SIG-M5 treated with dmso at 0.1 percent for 504 hours (cell line): ENCODE measurements at regions not wholly inside any gene's neighbourhood (a gene's known extent, or its start where the extent isn't known, plus 50 kb on each side); places are given as distances from the start of the nearest gene placed in this dataset.

Source experiments
- DNase-seq: peaks from one replicate; lab custom pipeline; 2025; ENCODE audit not compliant: unreplicated experiment; lab: John Stamatoyannopoulos, UW

DNA sequence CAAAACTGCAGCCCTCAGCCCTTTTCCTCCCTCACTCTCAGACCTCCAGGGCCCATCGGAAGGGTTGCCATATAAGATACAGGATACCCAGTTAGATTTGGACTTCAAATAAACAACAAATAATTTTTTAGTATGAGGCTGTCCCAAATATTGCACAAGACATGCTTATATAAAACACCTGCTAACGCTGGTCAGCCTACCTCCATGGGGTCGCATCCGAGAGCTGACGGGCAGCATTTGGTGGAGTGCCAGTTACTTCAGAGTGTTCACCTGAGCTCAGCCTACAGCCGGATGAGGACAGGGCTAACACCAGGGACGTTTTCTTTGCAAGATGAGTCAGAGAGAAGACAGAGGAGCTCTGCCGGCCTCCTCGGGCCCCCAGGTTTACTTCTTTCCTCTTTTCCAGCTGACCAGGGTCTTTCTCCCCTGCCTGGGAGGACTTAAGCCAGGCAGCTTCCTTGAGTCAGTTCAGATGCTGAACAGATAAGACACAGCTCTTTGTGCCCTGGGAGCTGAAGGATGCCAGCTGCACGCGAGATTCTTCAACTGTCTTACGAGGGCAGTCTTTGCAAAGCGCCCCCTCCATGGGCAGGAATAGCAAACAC, 141.2 kb upstream of the KCNG1 start:
- DNase-seq, result no peak

- no peak for DNase-seq
Measured at GRCh38 chr20:51162015-51162414, 139.1 kb upstream of the KCNG1 start.

DNA sequence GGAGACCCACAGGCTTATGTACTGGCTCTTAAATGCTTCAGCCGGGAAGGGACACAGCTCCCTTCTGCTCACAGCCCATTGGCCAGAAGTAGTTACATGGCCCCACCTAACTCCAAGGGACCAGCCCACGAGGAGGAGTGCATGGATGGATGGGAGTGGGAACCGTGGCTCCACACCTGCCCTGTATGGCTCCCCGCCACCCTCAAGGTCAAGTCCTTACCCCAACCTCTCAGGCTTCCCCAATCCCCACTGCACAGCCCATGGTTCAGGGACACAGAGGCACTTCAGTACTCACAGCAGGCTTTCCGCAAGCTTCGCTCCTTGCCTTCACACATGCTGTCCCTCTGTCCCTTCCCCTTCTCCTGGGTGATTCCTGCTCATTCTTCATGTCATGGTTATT, 137.9 kb upstream of the KCNG1 start:
- no peak for DNase-seq

- DNase-seq, result no peak
Measured at GRCh38 chr20:51159981-51160380, 137.1 kb upstream of the KCNG1 start.

DNA sequence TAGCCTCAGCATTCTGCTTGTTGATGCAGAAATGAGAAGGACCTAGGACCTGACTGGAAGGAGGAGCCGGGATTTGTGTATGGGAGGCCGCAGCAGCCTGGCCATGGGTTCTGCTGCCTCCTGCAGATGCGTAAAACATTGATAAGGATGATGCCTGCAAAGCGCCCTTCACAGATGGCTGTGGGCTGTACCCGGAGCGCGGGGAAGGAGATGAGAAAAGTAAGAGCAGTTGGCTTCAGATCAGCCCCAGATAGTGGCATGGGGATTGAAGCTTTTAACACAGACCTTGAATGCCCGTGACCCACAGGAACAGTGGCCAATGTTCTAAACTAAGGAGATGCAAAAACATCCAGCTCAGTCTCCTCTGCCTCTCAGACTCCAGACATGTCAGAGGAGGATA, 136.4 kb upstream of the KCNG1 start:
- no peak for DNase-seq

DNA sequence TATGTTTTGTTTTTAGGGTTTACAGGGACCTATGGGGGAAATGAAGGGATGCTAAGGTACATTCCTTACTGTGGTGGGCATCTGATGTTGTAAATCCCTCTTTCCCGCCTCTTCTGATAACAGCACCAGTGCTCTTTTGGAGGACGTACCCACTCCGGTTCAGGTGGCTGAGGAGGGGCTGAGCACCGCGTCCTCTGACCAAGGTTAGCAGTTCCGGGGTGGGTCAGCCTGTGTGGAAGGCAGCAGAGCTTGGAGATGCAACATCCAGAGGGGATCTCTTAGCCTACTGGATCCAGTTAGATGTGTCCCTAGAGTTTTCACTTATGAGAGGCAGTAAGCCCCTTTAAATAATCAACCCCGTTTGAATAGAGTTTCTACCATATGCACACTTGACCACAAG, 135.3 kb upstream of the KCNG1 start:
- DNase-seq, result no peak

DNA sequence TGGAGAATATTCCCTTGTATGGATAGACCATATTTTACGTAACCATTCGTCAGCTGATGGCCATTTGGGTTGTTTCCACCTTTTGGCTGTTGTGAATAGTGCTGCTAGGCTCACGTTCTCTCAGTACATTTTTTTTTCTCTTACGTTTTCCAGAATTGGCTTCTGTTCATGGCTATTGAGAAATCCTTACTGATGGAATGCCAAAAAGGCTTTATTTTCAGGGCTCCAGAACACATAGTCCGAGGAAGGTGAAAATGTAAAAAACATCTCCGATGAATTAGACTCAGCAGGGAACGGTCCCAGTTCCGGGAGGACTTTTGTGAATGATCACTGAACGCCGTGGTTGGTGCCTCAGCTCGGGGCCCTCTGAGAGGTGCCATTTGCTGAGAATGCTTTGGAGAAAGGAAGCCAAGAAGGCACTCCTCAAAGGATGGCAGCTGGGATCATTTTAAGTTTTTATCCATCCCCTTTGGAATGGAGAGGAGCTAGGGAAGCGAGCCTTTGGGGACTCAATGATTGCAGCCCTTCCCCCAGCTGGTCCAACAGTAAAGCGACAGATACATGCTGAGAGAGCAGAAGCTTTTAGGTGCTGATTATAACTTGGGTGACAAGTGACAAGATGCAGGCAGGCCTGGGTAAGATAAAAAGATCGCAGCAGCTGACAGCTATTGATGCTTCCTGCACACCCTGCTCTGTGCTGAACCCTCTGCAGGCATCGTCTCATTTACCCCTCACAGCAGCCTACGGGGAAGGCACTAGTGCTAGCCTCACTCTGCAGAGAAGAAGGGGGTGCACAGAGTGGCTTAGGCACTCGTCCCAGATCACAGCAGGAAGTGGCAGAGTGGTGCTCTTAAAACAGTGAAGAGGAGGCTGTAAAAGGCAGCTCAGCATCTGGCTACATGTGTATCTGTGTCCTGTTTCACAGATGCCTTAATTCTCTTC, 133.4 kb upstream of the KCNG1 start:
- DNase-seq, result no peak

- DNase-seq, result no peak
Measured at GRCh38 chr20:51154708-51155690, 132.1 kb upstream of the KCNG1 start.

- no peak for DNase-seq
Measured at GRCh38 chr20:51153867-51154707, 131.2 kb upstream of the KCNG1 start.

DNA sequence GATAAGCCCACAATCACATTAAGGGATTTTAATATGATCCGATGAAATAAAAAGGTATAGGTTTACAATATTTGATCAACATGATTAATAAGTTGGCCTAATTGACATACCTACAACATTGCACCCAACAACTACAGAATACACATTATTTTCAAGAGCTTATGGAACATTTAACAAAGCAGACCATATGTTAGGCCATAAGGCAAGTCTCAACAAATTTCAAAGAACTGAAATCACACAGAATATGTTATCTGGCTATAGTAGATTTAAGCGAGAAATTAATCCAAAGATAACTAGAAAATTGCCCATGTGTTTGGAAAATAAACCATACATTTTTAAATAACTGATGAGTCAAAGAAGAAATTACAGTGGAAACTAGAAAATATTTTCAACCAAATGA, 126.0 kb upstream of the KCNG1 start:
- no peak for DNase-seq

GRCh38 chr20:51144476-51144875, 121.6 kb upstream of the KCNG1 start:
- DNase-seq, result no peak

DNA sequence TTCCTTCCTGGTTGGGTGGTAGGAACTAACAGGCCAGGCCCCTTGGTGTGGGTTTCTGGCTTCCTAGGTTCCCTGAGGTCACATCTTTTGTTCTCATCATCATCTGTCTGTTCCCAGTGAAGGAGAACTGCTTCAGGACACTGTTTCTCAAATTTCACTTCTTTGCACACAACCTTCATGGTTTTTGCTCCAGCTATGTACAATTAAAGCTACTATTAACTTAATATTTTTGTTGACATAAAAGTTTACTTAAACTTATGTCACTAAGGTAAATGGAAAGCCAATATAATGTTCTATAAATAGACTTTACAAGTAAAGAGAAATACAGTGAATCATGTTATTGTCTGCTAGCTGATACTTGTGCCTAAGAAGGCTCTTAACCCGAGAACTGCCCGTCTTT, 120.7 kb upstream of the KCNG1 start:
- no peak for DNase-seq

DNA sequence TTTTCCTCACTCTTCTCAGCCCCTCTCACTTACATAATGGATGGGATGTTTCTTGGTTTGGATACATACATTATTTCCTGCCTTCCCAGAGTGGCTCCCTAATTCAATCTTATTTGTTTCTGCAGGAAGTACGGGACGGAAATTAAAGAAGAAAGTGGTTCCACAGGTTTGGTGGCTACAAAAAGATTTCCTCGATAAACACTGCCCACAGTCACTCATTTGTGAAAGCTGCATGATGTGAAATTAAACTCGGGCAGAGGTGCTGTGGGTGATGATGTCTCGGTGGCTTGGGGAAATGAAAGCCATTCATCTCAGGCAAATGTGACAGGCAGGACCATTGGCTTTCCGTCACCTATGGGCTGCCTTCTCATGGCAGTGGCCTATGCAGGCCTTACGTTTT, 119.5 kb upstream of the KCNG1 start:
- peak; percentile 69 for DNase-seq

- DNase-seq, result no peak
Measured at GRCh38 chr20:51140671-51141070, 117.8 kb upstream of the KCNG1 start.

DNA sequence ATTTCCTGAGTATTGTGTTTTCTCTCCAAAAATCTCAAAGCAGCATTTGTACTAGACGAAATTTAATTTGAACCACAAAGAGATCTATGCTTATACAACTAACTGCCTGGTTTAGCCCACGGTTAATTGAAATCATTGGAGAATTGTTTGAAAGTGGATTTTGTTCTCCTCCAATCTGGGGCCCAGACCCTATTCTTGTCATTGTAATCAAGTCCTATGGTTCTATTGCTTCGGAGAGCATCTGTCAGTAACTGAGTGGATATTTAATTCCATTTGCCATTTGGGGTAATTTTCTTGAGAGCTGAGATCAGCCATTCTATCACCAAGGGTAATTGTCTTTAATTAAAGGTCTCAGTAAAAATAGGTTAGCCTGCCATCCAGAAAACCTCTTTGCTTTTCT, 117.0 kb upstream of the KCNG1 start:
- DNase-seq, result no peak

DNA sequence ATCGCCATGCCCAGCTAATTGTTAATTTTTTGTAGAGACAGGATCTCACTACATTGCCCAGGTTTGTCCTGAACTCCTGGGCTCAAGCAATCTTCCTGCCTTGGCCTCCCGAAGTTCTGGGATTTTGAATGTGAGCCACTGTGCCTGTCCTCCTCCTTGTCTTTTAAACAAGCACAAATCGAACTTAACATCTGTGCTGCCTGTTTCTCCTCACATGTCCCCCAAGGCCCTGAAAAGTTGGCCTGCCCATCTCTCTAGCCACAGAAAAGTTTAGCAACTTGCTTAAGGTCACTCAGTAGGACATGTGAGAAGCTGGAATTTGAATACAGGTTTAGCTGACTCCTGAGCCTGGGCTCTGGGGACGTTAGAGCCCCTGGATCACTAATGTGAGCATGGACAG, 115.7 kb upstream of the KCNG1 start:
- no peak for DNase-seq

GRCh38 chr20:51137461-51137860, 114.6 kb upstream of the KCNG1 start:
- DNase-seq, result no peak

DNA sequence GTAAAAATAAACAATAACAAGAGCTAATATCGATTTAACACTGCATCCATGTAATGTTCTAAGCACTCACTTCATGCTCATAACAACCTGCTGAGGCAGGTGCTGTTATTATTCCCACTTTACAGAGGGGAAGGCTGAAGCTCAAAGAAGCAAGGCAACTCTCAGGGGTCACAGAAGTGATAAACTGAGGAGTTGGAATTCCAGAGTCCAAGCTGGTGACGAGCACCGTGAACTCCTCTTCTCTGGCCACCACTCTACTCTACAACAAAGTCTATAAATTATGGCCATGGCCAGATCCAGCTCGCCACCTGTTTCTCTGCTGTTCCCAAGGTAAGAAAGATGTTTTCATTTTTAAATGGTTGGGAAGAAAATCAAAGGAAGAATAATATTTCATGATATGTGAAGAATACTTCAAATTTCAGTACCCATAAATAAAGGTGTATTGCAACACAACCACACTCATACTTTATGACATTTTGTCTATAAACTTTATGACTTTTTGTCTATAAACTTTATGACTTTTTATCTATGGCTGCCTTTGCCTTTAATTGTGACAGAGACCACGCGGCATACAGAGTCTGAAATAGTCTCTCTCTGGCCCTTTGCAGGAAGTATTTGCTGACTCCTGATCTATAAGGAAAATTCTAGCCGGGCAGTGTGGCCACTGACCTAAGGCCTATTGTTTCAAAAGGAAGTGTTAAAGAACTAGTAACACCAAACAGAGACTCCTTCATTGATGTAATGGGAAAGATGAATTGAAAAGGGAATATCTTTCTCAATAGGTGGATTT, 113.2 kb upstream of the KCNG1 start:
- DNase-seq, result no peak

DNA sequence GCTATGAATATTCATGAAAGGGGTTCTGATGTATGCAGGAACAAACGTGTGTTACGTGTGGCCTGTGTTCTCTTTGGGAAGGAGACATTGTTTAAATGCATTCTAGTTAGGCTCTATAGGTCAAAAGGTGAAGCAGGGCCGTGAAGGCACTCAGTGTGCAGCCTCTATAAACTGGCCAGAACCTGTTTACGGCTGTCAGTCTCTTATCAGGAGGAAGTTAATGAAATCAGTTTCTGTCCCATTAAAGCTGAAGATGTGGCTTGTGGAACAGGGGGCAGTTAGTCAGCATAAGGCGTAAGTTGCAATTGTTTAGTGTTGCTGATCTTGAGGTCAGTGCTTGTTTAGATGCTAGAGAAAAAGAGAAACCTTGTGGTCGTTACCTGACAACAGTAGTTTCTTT, 111.5 kb upstream of the KCNG1 start:
- DNase-seq, result no peak

DNA sequence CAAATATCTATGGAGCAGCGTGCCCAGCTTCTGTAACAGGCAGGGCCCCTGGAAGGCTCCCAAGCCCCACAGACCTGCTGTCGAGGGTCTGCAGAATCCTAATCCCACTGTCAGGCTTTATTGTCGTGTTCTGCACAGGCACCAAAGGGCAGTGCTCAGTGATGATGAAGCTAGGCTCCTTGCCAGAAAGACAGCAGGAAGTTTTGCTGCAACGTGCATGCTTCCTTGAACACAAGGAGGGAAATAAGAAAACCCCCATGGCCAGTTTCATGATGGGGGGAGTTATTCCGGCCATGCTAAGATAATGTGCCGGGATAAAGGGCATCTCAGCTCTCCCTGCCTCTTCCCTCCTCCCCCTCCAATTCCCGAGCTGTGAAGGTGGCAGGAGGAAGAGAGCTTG, 109.4 kb upstream of the KCNG1 start:
- DNase-seq, result no peak
